Stimulated activated CD4-positive, alpha-beta T cell treated with anti-CD3 and anti-CD28 coated beads, Interleukin-4, amount 100 ng/mL, for 4 hours (primary cell): ENCODE measurements at regions not wholly inside any gene's neighbourhood (a gene's known extent, or its start where the extent isn't known, plus 50 kb on each side); places are given as distances from the start of the nearest gene placed in this dataset.

Experiments used
- DNase-seq, 2 experiments: peaks; one replicate each; pipeline ENCODE4 v3.0.0-alpha.2; 2020

GRCh38 chr1:164466429-164466828, 92.6 kb upstream of the PBX1 start:
- DNase-seq = no peak

GRCh38 chr1:164470996-164471395, 88.0 kb upstream of the PBX1 start:
- DNase-seq = no peak

- DNase-seq = no peak
These were observed 86.1 kb upstream of the PBX1 start for GRCh38 chr1:164472841-164473240.

GRCh38 chr1:164473544-164473943, 85.4 kb upstream of the PBX1 start:
- DNase-seq = no peak

GRCh38 chr1:164475834-164476233, 83.2 kb upstream of the PBX1 start:
- no peak for DNase-seq

GRCh38 chr1:164477343-164477742, 81.6 kb upstream of the PBX1 start:
- no peak for DNase-seq

GRCh38 chr1:164479242-164479641, 79.7 kb upstream of the PBX1 start:
- no peak for DNase-seq

- DNase-seq = no peak
These were observed 78.6 kb upstream of the PBX1 start for GRCh38 chr1:164480285-164480907.

GRCh38 chr1:164495905-164496304, 63.1 kb upstream of the PBX1 start:
- DNase-seq = no peak

GRCh38 chr1:164498792-164499191, 60.2 kb upstream of the PBX1 start:
- no peak for DNase-seq

- DNase-seq = no peak
These were observed 54.2 kb upstream of the PBX1 start for GRCh38 chr1:164504749-164505148.
